ENCODE measurements at regions not wholly inside any gene's neighbourhood (a gene's known extent, or its start where the extent isn't known, plus 50 kb on each side); places are given as distances from the start of the nearest gene placed in this dataset.

- FAIRE-seq (no peak), DNase-seq (ENCODE audit: insufficient read length, low spot score) (no peak)
Observed at GRCh38 chr1:5488448-5488847, 503.8 kb downstream of the NPHP4 start.

GRCh38 chr1:5485968-5486696 is 506.1 kb downstream of the NPHP4 start:
- DNase-seq (ENCODE audit: insufficient read length, low spot score) (no peak), FAIRE-seq (no peak)

- FAIRE-seq (no peak), DNase-seq (ENCODE audit: insufficient read length, low spot score) (no peak)
Observed at GRCh38 chr1:5485436-5485835, 506.8 kb downstream of the NPHP4 start.

- no peak for DNase-seq (ENCODE audit: insufficient read length, low spot score)
- FAIRE-seq: no peak
Observed at GRCh38 chr1:5484451-5485165, 507.6 kb downstream of the NPHP4 start.

GRCh38 chr1:5481889-5482288 is 510.3 kb downstream of the NPHP4 start:
- DNase-seq (ENCODE audit: insufficient read length, low spot score) (no peak), FAIRE-seq (no peak)

GRCh38 chr1:5480906-5481305 is 511.3 kb downstream of the NPHP4 start:
- FAIRE-seq: no peak
- DNase-seq (ENCODE audit: insufficient read length, low spot score): no peak

- FAIRE-seq: no peak
- DNase-seq (ENCODE audit: insufficient read length, low spot score): no peak
Observed at GRCh38 chr1:5479876-5480646, 512.2 kb downstream of the NPHP4 start.

- DNase-seq (ENCODE audit: insufficient read length, low spot score): no peak
- FAIRE-seq: no peak
Observed at GRCh38 chr1:5478961-5479360, 513.3 kb downstream of the NPHP4 start.

- FAIRE-seq (no peak), DNase-seq (ENCODE audit: insufficient read length, low spot score) (no peak)
Observed at GRCh38 chr1:5478156-5478695, 514.0 kb downstream of the NPHP4 start.

GRCh38 chr1:5477716-5478115 is 514.5 kb downstream of the NPHP4 start:
- FAIRE-seq (no peak), DNase-seq (ENCODE audit: insufficient read length, low spot score) (no peak)

- FAIRE-seq: no peak
- no peak for DNase-seq (ENCODE audit: insufficient read length, low spot score)
Observed at GRCh38 chr1:5475572-5475971, 516.7 kb downstream of the NPHP4 start.

GRCh38 chr1:5473268-5473667 is 519.0 kb downstream of the NPHP4 start:
- DNase-seq (ENCODE audit: insufficient read length, low spot score): no peak

GRCh38 chr1:5466487-5466886 is 525.7 kb downstream of the NPHP4 start:
- DNase-seq (ENCODE audit: insufficient read length, low spot score): no peak
- no peak for FAIRE-seq

More at GRCh38 chr1:5473268-5473667, 519.0 kb downstream of the NPHP4 start:
- FAIRE-seq: no peak

- DNase-seq (ENCODE audit: insufficient read length, low spot score) (no peak), FAIRE-seq (no peak)
Observed at GRCh38 chr1:5465281-5465711, 526.9 kb downstream of the NPHP4 start.

- no peak for FAIRE-seq
- no peak for DNase-seq (ENCODE audit: insufficient read length, low spot score)
Observed at GRCh38 chr1:5464366-5464765, 527.9 kb downstream of the NPHP4 start.

GRCh38 chr1:5460974-5461373 is 531.3 kb downstream of the NPHP4 start:
- DNase-seq (ENCODE audit: insufficient read length, low spot score): no peak
- FAIRE-seq: no peak

- FAIRE-seq (no peak), DNase-seq (ENCODE audit: insufficient read length, low spot score) (no peak)
Observed at GRCh38 chr1:5459839-5460610, 532.2 kb downstream of the NPHP4 start.

- DNase-seq (ENCODE audit: insufficient read length, low spot score) (no peak), FAIRE-seq (no peak)
Observed at GRCh38 chr1:5458248-5458647, 534.0 kb downstream of the NPHP4 start.

GRCh38 chr1:5456090-5456811 is 536.0 kb downstream of the NPHP4 start:
- FAIRE-seq (no peak), DNase-seq (ENCODE audit: insufficient read length, low spot score) (no peak)

- FAIRE-seq: no peak
- no peak for DNase-seq (ENCODE audit: insufficient read length, low spot score)
Observed at GRCh38 chr1:5455651-5456050, 536.6 kb downstream of the NPHP4 start.

Data from GM19239 (cell line).